MM.1S (cell line): ENCODE measurements at regions not wholly inside any gene's neighbourhood (a gene's known extent, or its start where the extent isn't known, plus 50 kb on each side); places are given as distances from the start of the nearest gene placed in this dataset.

Source experiments
- DNase-seq: peaks from one replicate; pipeline ENCODE4 v3.0.0-alpha.2; 2015
- H2AFZ ChIP-seq: fragments of 300-600 bp; sonication (generic); 2 replicates; pipeline ENCODE4 v1.6.0; 2016; ENCODE audit warnings: antibody characterized with exemption, low read length
- H3F3A ChIP-seq: fragments of 300-600 bp; sonication (generic); 2 replicates; pipeline ENCODE4 v1.6.1; 2016; ENCODE audit warnings: mild to moderate bottlenecking, antibody characterized with exemption, low read length, moderate library complexity, mixed read lengths; ENCODE audit not compliant: insufficient read depth
- H3K27ac ChIP-seq: fragments of 300-600 bp; sonication (generic); 2 replicates; pipeline ENCODE4 v1.5.1; 2016; ENCODE audit warnings: mild to moderate bottlenecking, low read length
- H3K27me3 ChIP-seq: fragments of 300-600 bp; sonication (generic); replicated peaks from 2 replicates; pipeline ENCODE4 v1.6.0; 2016; ENCODE audit warnings: low read length; ENCODE audit not compliant: insufficient read depth
- H3K36me3 ChIP-seq: fragments of 300-600 bp; sonication (generic); replicated peaks from 2 replicates; pipeline ENCODE4 v1.6.1; 2016; ENCODE audit warnings: mild to moderate bottlenecking, low read length, mixed read lengths; ENCODE audit not compliant: insufficient read depth
- H3K4me1 ChIP-seq: fragments of 300-600 bp; sonication (generic); 2 replicates; pipeline ENCODE4 v1.6.1; 2016; ENCODE audit warnings: low read length, mixed read lengths
- H3K4me2 ChIP-seq: fragments of 300-600 bp; sonication (generic); 2 replicates; pipeline ENCODE4 v1.6.0; 2016; ENCODE audit warnings: low read depth, low read length
- H3K4me3 ChIP-seq: fragments of 300-600 bp; sonication (generic); 2 replicates; pipeline ENCODE4 v1.5.1; 2016; ENCODE audit warnings: low read length, mixed read lengths
- H3K79me2 ChIP-seq: fragments of 300-600 bp; sonication (generic); 2 replicates; pipeline ENCODE4 v1.6.1; 2016; ENCODE audit warnings: mixed run types, low read length, mixed read lengths
- H3K9ac ChIP-seq: fragments of 300-600 bp; sonication (generic); 2 replicates; pipeline ENCODE4 v1.6.1; 2016; ENCODE audit warnings: low read length, mixed read lengths
- H3K9me2 ChIP-seq: fragments of 300-600 bp; sonication (generic); replicated peaks from 2 replicates; pipeline ENCODE4 v1.6.1; 2016; ENCODE audit warnings: mild to moderate bottlenecking, low read length, mixed read lengths; ENCODE audit not compliant: insufficient read depth
- H3K9me3 ChIP-seq: fragments of 300-600 bp; sonication (generic); replicated peaks from 2 replicates; pipeline ENCODE4 v1.6.1; 2016; ENCODE audit warnings: mild to moderate bottlenecking, low read length, mixed read lengths; ENCODE audit not compliant: insufficient read depth
- H4K20me1 ChIP-seq: fragments of 300-600 bp; sonication (generic); 2 replicates; pipeline ENCODE4 v1.6.1; 2016; ENCODE audit warnings: mild to moderate bottlenecking, low read length, moderate library complexity, mixed read lengths; ENCODE audit not compliant: insufficient read depth
- EZH2 ChIP-seq: fragments of 300-600 bp; sonication (generic); optimal IDR thresholded peaks from 2 replicates; pipeline ENCODE3; 2017; ENCODE audit warnings: low read depth, mild to moderate bottlenecking, antibody characterized with exemption, low read length, mixed read lengths
- EZH2phosphoT487 ChIP-seq: fragments of 300-600 bp; sonication (generic); IDR thresholded peaks from 2 replicates; pipeline ENCODE4 v1.6.1; 2018; ENCODE audit warnings: antibody characterized with exemption, low read length
- TF ChIP-seq, protein P1 (sequence below): fragments of 300-600 bp; sonication (generic); IDR thresholded peaks from 2 replicates; pipeline ENCODE4 v1.5.1; 2016; ENCODE audit warnings: antibody characterized with exemption, low read length, mixed read lengths

DNA sequence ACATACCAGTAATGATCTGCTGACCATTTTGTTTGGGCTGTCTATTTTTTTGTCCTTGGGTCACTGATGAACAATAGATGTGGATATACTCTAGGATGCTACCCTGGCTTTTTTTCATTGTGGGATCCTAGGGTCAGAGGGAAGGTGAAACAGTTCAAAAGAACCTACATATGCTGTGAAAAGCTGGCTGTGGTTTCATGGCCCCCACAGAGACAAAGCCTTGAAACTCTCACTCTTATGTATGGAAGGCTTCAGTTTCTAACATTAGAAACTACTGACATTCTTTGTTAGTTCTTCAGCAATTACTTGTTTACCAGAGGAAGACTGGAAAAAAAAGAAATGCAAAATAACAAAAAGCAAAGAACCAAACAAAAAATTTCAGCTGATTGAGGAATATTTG, 250.7 kb downstream of the FAT3 start:
- Histone ChIP-seq H3F3A (no peaks in the 10 kb centered on the region), H3K4me2 (no peak overlapping the region; the same call in 1 of the 2 replicates), H3K9ac (no peak overlapping the region), H3K4me1 (peaks cover 16% of the 10 kb centered on the region), H3K9me2 (no peaks in the 10 kb centered on the region), H3K27ac (no peak overlapping the region), H2AFZ (no peak overlapping the region), H3K79me2 (no peaks in the 10 kb centered on the region), H3K27me3 (no peaks in the 10 kb centered on the region), H3K9me3 (no peaks in the 10 kb centered on the region), H3K4me3 (no peak overlapping the region), H3K36me3 (no peaks in the 10 kb centered on the region), H4K20me1 (no peaks in the 10 kb centered on the region)
- DNase-seq: peak; percentile 52
- TF ChIP-seq EZH2: no peak
- TF ChIP-seq, protein P1, sequence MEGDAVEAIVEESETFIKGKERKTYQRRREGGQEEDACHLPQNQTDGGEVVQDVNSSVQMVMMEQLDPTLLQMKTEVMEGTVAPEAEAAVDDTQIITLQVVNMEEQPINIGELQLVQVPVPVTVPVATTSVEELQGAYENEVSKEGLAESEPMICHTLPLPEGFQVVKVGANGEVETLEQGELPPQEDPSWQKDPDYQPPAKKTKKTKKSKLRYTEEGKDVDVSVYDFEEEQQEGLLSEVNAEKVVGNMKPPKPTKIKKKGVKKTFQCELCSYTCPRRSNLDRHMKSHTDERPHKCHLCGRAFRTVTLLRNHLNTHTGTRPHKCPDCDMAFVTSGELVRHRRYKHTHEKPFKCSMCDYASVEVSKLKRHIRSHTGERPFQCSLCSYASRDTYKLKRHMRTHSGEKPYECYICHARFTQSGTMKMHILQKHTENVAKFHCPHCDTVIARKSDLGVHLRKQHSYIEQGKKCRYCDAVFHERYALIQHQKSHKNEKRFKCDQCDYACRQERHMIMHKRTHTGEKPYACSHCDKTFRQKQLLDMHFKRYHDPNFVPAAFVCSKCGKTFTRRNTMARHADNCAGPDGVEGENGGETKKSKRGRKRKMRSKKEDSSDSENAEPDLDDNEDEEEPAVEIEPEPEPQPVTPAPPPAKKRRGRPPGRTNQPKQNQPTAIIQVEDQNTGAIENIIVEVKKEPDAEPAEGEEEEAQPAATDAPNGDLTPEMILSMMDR: no peak
- no peak for TF ChIP-seq EZH2phosphoT487

DNA sequence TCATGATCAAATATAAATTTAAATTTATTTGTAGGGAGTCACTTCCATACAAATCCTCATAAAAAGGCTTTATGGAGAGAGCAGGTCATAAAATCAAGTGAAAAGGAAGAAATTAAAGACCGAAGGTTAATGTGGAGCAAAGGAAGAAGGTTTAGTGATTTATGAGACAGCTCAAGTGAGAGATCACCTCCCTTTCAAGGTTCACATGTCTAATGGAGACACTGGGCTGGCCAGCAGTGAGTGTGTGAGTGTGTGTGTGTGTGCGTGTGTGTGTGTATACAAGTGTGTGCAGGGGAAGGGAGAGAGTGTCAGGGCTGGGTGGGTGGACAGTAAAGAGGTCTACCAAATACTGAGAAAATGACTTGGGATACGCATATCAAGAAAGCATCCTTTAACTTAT, 251.2 kb downstream of the FAT3 start:
- Histone ChIP-seq H2AFZ (no peak overlapping the region), H3K79me2 (no peaks in the 10 kb centered on the region)
- no peak for DNase-seq

GRCh38 chr11:92477686-92478085, 253.1 kb downstream of the FAT3 start:
- H4K20me1 ChIP-seq: no peaks in the 10 kb centered on the region
- H3K27ac ChIP-seq: no peak overlapping the region
- H3K4me2 ChIP-seq: no peak overlapping the region
- H3K4me1 ChIP-seq: peaks cover 16% of the 10 kb centered on the region
- no peak overlapping the region for H2AFZ ChIP-seq
- H3K4me3 ChIP-seq: no peak overlapping the region
- H3F3A ChIP-seq: no peaks in the 10 kb centered on the region
- H3K36me3 ChIP-seq: no peaks in the 10 kb centered on the region
- no peak for DNase-seq
- H3K79me2 ChIP-seq: no peaks in the 10 kb centered on the region
- no peak overlapping the region for H3K9ac ChIP-seq
- no peak for TF ChIP-seq EZH2
- TF ChIP-seq, protein P1: no peak
- no peak for TF ChIP-seq EZH2phosphoT487
- H3K27me3 ChIP-seq: no peaks in the 10 kb centered on the region
- no peaks in the 10 kb centered on the region for H3K9me3 ChIP-seq
- no peaks in the 10 kb centered on the region for H3K9me2 ChIP-seq

More for the DNA sequence above, 251.2 kb downstream of the FAT3 start:
- no peaks in the 10 kb centered on the region for H3K9me3 ChIP-seq
- peaks cover 16% of the 10 kb centered on the region for H3K4me1 ChIP-seq
- no peaks in the 10 kb centered on the region for H3F3A ChIP-seq
- H4K20me1 ChIP-seq: no peaks in the 10 kb centered on the region
- H3K4me3 ChIP-seq: no peak overlapping the region
- no peak overlapping the region for H3K9ac ChIP-seq
- H3K27me3 ChIP-seq: no peaks in the 10 kb centered on the region
- no peaks in the 10 kb centered on the region for H3K36me3 ChIP-seq
- H3K9me2 ChIP-seq: no peaks in the 10 kb centered on the region
- no peak for TF ChIP-seq EZH2phosphoT487
- H3K27ac ChIP-seq: no peak overlapping the region
- H3K4me2 ChIP-seq: no peak overlapping the region; the same call in 1 of the 2 replicates

GRCh38 chr11:92480499-92480898, 255.9 kb downstream of the FAT3 start:
- no peaks in the 10 kb centered on the region for H3K9me3 ChIP-seq
- H3K4me2 ChIP-seq: no peak overlapping the region
- H3K36me3 ChIP-seq: no peaks in the 10 kb centered on the region
- no peak overlapping the region for H2AFZ ChIP-seq
- H3K27ac ChIP-seq: no peak overlapping the region
- no peaks in the 10 kb centered on the region for H3K27me3 ChIP-seq
- no peaks in the 10 kb centered on the region for H4K20me1 ChIP-seq
- H3K4me1 ChIP-seq: peaks cover 5% of the 10 kb centered on the region
- no peaks in the 10 kb centered on the region for H3K9me2 ChIP-seq
- no peak overlapping the region for H3K9ac ChIP-seq
- no peak for TF ChIP-seq EZH2phosphoT487
- TF ChIP-seq EZH2: no peak
- TF ChIP-seq, protein P1: no peak
- no peaks in the 10 kb centered on the region for H3F3A ChIP-seq
- no peak for DNase-seq
- no peaks in the 10 kb centered on the region for H3K79me2 ChIP-seq
- H3K4me3 ChIP-seq: no peak overlapping the region
